ENCODE measurements at regions not wholly inside any gene's neighbourhood (a gene's known extent, or its start where the extent isn't known, plus 50 kb on each side); places are given as distances from the start of the nearest gene placed in this dataset.

DNA sequence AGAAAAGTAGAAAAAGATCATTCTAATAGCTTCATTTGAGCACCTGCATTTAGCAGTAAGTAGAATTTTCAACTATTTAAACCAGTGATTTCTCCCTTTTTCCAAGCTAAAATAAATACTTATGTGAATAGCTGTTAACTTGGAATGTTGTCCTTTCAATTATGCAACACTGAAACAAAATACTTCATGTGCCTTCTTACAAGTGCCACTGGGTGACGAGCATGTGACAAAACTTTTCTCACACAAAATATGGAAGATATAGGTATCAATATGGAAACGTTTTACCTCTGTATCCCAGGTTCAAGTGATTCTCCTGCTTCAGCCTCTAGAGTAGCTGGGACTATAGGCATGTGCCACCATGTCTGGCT lies 708.3 kb downstream of the STIM2 start:
- TF ChIP-seq, protein P1, sequence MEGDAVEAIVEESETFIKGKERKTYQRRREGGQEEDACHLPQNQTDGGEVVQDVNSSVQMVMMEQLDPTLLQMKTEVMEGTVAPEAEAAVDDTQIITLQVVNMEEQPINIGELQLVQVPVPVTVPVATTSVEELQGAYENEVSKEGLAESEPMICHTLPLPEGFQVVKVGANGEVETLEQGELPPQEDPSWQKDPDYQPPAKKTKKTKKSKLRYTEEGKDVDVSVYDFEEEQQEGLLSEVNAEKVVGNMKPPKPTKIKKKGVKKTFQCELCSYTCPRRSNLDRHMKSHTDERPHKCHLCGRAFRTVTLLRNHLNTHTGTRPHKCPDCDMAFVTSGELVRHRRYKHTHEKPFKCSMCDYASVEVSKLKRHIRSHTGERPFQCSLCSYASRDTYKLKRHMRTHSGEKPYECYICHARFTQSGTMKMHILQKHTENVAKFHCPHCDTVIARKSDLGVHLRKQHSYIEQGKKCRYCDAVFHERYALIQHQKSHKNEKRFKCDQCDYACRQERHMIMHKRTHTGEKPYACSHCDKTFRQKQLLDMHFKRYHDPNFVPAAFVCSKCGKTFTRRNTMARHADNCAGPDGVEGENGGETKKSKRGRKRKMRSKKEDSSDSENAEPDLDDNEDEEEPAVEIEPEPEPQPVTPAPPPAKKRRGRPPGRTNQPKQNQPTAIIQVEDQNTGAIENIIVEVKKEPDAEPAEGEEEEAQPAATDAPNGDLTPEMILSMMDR (IDR thresholded peaks at IDR 0.05; ENCODE audit: low read depth, low read length) = no peak
- no peak for DNase-seq (ENCODE audit: low read depth in 2 of 2)
- H3K4me3 ChIP-seq (replicated peaks in 1 of 2; ENCODE audit: low read depth in 2 of 2, low read length in 2 of 2) = no peak overlapping the region

DNA sequence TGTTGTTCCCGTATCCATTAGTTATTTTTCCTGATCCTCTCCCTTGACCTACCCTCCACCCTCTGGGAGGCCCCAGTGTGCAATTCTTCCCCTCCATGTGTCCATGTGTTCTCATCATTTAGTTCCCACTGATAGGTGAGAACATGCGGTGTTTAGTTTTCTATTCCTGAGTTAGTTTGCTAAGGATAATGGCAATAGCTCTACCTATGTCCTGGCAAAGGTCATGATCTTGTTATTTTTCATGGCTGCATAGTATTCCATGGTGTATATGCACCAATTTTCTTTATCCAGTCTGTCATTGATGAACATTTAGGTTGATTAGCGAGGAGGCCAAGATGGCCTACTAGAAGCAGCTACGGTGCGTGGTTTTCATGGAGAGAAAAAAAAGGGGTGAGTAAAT lies 714.1 kb downstream of the STIM2 start:
- DNase-seq (ENCODE audit: low read depth in 2 of 2) = no peak
- TF ChIP-seq, protein P1 (IDR thresholded peaks at IDR 0.05; ENCODE audit: low read depth, low read length) = no peak
- no peak overlapping the region for H3K4me3 ChIP-seq (replicated peaks in 1 of 2; ENCODE audit: low read depth in 2 of 2, low read length in 2 of 2)

DNA sequence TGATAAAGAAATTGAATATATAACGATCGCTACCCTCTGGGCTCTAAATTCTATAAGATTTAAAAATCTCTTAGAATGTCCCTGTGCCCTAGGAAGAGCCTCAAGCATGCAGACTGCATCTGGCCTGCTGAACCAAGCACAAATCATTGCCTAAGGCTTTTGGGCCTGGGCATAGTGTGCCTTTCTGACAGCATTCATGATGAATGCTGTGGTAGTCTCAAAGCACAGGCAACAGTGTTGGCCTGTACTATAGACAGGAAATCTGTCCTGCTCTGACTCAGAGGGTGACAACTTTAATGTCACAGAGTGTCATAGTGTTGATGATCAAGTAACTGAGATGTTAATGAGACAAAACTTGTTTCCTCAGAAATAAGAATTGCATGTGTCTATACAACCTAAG lies 717.3 kb downstream of the STIM2 start:
- no peak for DNase-seq (ENCODE audit: low read depth in 2 of 2)
- TF ChIP-seq, protein P1 (IDR thresholded peaks at IDR 0.05; ENCODE audit: low read depth, low read length) = no peak
- H3K4me3 ChIP-seq (replicated peaks in 1 of 2; ENCODE audit: low read depth in 2 of 2, low read length in 2 of 2) = no peak overlapping the region

DNA sequence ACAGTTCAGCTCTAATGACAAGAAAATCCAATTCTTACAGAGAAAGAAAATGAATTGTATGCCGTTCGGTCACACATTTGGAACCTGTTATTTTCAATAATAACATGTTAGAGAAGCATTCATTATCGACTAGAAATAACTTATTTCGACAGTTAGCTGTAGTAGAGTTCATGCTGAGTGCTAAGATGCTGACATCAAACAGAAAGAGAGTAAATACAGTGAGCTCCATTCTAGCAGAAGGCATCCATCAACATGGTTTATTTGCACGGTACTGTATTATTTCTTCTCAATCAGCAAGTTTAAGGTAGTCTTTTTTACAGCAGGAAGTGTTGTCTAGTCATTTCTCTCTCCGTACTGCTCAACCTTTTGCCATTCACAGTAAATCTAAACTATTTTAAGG lies 732.1 kb downstream of the STIM2 start:
- H3K4me3 ChIP-seq (replicated peaks in 1 of 2; ENCODE audit: low read depth in 2 of 2, low read length in 2 of 2) = no peak overlapping the region
- no peak for DNase-seq (ENCODE audit: low read depth in 2 of 2)
- TF ChIP-seq, protein P1 (IDR thresholded peaks at IDR 0.05; ENCODE audit: low read depth, low read length) = no peak

DNA sequence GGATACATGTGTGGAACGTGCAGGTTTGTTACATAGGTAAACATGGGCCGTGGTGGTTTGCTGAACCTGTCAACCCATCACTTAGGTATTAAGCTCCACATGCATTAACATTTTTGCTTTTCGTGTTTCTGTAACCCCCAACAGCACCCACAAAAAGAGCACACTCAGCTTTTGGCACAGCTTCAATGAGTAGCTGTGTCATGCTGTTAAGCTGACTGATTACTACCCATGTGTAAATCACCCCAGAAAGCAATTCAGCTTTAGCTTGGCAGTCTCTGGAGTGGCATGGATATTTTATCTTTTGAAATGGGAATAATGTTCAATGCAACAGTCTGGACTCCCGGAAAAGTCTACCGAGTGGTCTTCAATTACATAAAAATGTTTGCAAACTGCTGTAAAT lies 734.3 kb downstream of the STIM2 start:
- no peak for DNase-seq (ENCODE audit: low read depth in 2 of 2)
- no peak overlapping the region for H3K4me3 ChIP-seq (replicated peaks in 1 of 2; ENCODE audit: low read depth in 2 of 2, low read length in 2 of 2)
- TF ChIP-seq, protein P1 (IDR thresholded peaks at IDR 0.05; ENCODE audit: low read depth, low read length) = no peak

DNA sequence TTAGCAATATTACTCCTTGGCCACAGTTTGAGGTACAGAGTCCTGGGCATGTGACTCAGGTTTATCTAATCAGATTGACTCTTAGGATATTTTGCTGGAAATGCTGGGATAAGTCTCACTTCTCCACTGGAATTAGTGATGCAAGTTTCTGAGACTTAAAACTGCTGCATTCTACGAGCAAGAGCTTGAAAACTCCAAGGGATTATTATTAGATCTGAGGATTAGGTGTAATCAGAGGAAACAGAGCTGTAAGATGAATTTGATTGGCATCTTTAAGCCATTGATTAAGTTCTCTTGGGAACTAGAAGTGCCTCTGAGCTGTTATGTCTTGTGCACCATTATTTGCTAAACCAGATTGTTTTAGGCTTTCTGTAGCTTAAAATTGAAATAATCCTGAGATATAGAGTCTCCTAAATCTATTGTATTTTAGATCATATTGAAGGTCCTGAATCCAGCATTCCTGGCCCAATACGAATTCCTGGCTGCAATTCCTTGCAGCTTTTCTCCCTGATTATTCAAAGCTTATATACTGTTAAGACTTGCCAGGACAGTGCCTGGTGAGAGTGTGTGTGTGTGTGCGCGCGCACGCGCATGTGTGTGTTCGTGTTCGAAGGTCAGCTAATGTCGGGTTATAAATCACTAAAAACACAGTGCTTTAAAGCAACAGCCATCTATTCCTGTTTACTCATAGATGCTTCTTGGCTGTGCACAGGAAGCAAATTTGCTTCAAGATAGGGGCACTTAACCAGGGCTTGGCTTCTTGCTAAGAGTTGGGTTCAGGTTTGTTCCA lies 735.1 kb downstream of the STIM2 start:
- no peak for DNase-seq (ENCODE audit: low read depth in 2 of 2)
- TF ChIP-seq, protein P1 (IDR thresholded peaks at IDR 0.05; ENCODE audit: low read depth, low read length) = no peak
- H3K4me3 ChIP-seq (replicated peaks in 1 of 2; ENCODE audit: low read depth in 2 of 2, low read length in 2 of 2) = no peak overlapping the region

DNA sequence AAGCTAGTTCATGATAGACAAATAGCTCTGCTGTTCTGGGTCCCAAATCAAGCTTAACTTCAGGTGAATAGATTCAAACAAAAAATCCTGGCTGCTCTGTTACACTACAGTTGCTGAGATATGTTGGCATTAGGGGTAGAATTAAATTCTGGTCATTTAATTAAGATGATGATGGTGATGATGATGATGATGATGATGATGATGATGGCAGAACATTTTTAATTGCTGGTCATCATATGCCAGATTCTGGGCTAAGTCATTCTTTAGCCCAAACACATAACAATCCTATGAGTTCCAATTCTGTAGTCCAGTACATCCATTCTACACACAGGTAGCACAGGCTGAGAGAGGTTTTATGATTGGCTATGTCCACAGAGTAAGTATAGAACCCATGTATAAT lies 741.5 kb downstream of the STIM2 start:
- DNase-seq (ENCODE audit: low read depth in 2 of 2) = no peak
- H3K4me3 ChIP-seq (replicated peaks in 1 of 2; ENCODE audit: low read depth in 2 of 2, low read length in 2 of 2) = no peak overlapping the region
- TF ChIP-seq, protein P1 (IDR thresholded peaks at IDR 0.05; ENCODE audit: low read depth, low read length) = no peak

Data from cardiac fibroblast (primary cell).